Stimulated activated CD4-positive, alpha-beta T cell treated with anti-CD3 and anti-CD28 coated beads, TNF-alpha, amount 100 ng/mL, for 24 hours (primary cell): ENCODE measurements at regions not wholly inside any gene's neighbourhood (a gene's known extent, or its start where the extent isn't known, plus 50 kb on each side); places are given as distances from the start of the nearest gene placed in this dataset.

ENCODE experiments used
- DNase-seq, 3 experiments: peaks; one replicate each; pipeline ENCODE4 v3.0.0-alpha.2; 2020; ENCODE audit warnings: low read depth in 3 of 3

- DNase-seq = no peak
Measured at GRCh38 chr14:66174453-66174891, 311.7 kb upstream of the CCDC196 start.

- no peak for DNase-seq
Measured at GRCh38 chr14:66177935-66178334, 308.2 kb upstream of the CCDC196 start.

GRCh38 chr14:66196670-66197069 is 289.5 kb upstream of the CCDC196 start:
- no peak for DNase-seq

GRCh38 chr14:66197276-66197675 is 288.9 kb upstream of the CCDC196 start:
- no peak for DNase-seq

- DNase-seq = no peak
Measured at GRCh38 chr14:66206554-66206953, 279.6 kb upstream of the CCDC196 start.

- no peak for DNase-seq
Measured at GRCh38 chr14:66216763-66217162, 269.4 kb upstream of the CCDC196 start.

GRCh38 chr14:66219886-66220285 is 266.3 kb upstream of the CCDC196 start:
- no peak for DNase-seq

- no peak for DNase-seq
Measured at GRCh38 chr14:66224492-66225178, 261.5 kb upstream of the CCDC196 start.

- DNase-seq = no peak
Measured at GRCh38 chr14:66225337-66225736, 260.8 kb upstream of the CCDC196 start.

GRCh38 chr14:66228267-66228970 is 257.8 kb upstream of the CCDC196 start:
- peak; percentile 4 to 11 (median 6) for DNase-seq

- no peak for DNase-seq
Measured at GRCh38 chr14:66231820-66232219, 254.4 kb upstream of the CCDC196 start.

- no peak for DNase-seq
Measured at GRCh38 chr14:66233591-66233990, 252.6 kb upstream of the CCDC196 start.

GRCh38 chr14:66234411-66234810 is 251.8 kb upstream of the CCDC196 start:
- DNase-seq = no peak

- no peak for DNase-seq
Measured at GRCh38 chr14:66237741-66238140, 248.4 kb upstream of the CCDC196 start.

GRCh38 chr14:66238969-66239368 is 247.2 kb upstream of the CCDC196 start:
- DNase-seq = no peak

- no peak for DNase-seq
Measured at GRCh38 chr14:66239589-66239988, 246.6 kb upstream of the CCDC196 start.

GRCh38 chr14:66240105-66240504 is 246.1 kb upstream of the CCDC196 start:
- DNase-seq = no peak

GRCh38 chr14:66242001-66242400 is 244.2 kb upstream of the CCDC196 start:
- no peak for DNase-seq

GRCh38 chr14:66244834-66245233 is 241.3 kb upstream of the CCDC196 start:
- no peak for DNase-seq

- DNase-seq = no peak
Measured at GRCh38 chr14:66247662-66248193, 238.4 kb upstream of the CCDC196 start.

GRCh38 chr14:66248256-66248655 is 237.9 kb upstream of the CCDC196 start:
- no peak for DNase-seq

GRCh38 chr14:66249544-66249943 is 236.6 kb upstream of the CCDC196 start:
- DNase-seq = no peak

GRCh38 chr14:66254038-66254437 is 232.1 kb upstream of the CCDC196 start:
- DNase-seq = no peak
